OCI-LY7 (cell line): ENCODE measurements at regions not wholly inside any gene's neighbourhood (a gene's known extent, or its start where the extent isn't known, plus 50 kb on each side); places are given as distances from the start of the nearest gene placed in this dataset.

Experiments
- BruUV-seq: library from RNA; stranded (reverse); fragments of 400-500 nt; replicated peaks from 2 replicates; lab custom pipeline; 2021; lab: Mats Ljungman, UMichigan
- CTCF ChIA-PET: fragments of 300-600 bp; sonication (Branson Sonifier 250); formaldehyde crosslinking; loops from one replicate; lab custom pipeline; 2022; ENCODE audit warnings: antibody characterized with exemption; ENCODE audit not compliant: unreplicated experiment; lab: Charles Lee
- POLR2A ChIA-PET: fragments of 300-600 bp; sonication (Branson Sonifier 250); formaldehyde crosslinking; loops from one replicate; lab custom pipeline; 2022; ENCODE audit warnings: antibody characterized with exemption; lab: Charles Lee
- DNase-seq: peaks from one replicate; pipeline ENCODE4 v3.0.0-alpha.2; 2015; ENCODE audit warnings: low spot score
- H2AFZ ChIP-seq: fragments of 200-600 bp; sonication (generic), shearing (Covaris generic); 2 replicates; pipeline ENCODE4 v1.6.1; 2014; ENCODE audit warnings: mild to moderate bottlenecking, antibody characterized with exemption, low read length, moderate library complexity
- H3K27ac ChIP-seq: fragments of 200-600 bp; sonication (generic); 2 replicates; pipeline ENCODE4 v1.5.1; 2014; ENCODE audit warnings: mixed run types, low read depth, mild to moderate bottlenecking, moderate library complexity, low read length, inconsistent platforms; ENCODE audit not compliant: poor library complexity, severe bottlenecking
- H3K36me3 ChIP-seq: fragments of 200-600 bp; sonication (generic); 2 replicates; pipeline ENCODE4 v1.6.1; 2014; ENCODE audit warnings: mild to moderate bottlenecking, antibody characterized with exemption, low read length, moderate library complexity, mixed read lengths; ENCODE audit not compliant: insufficient read depth
- H3K4me1 ChIP-seq: fragments of 200-600 bp; sonication (generic); 2 replicates; pipeline ENCODE4 v1.5.1; 2014; ENCODE audit warnings: mild to moderate bottlenecking, low read length; ENCODE audit not compliant: insufficient read depth, poor library complexity, severe bottlenecking
- H3K4me2 ChIP-seq: fragments of 200-600 bp; sonication (generic); 2 replicates; pipeline ENCODE4 v1.6.1; 2014; ENCODE audit warnings: mild to moderate bottlenecking, low read length
- H3K4me3 ChIP-seq: fragments of 200-600 bp; sonication (generic); 2 replicates; pipeline ENCODE4 v1.5.1; 2014; ENCODE audit warnings: mild to moderate bottlenecking, low read depth, low read length; ENCODE audit not compliant: poor library complexity, severe bottlenecking
- H3K79me2 ChIP-seq: fragments of 200-600 bp; sonication (generic); 2 replicates; pipeline ENCODE4 v1.6.1; 2016; ENCODE audit warnings: low read depth, mild to moderate bottlenecking, low read length, moderate library complexity, mixed read lengths; ENCODE audit not compliant: insufficient read depth
- H3K9me2 ChIP-seq: fragments of 200-600 bp; sonication (generic); 2 replicates; pipeline ENCODE4 v1.6.1; 2016; ENCODE audit warnings: mild to moderate bottlenecking, low read length, mixed read lengths; ENCODE audit not compliant: insufficient read depth
- H3K9me3 ChIP-seq: fragments of 200-600 bp; sonication (generic); 2 replicates; pipeline ENCODE4 v1.6.1; 2014; ENCODE audit warnings: mild to moderate bottlenecking, mixed run types, low read length, mixed read lengths
- H4K20me1 ChIP-seq: fragments of 200-600 bp; sonication (generic); 2 replicates; pipeline ENCODE4 v1.6.1; 2014; ENCODE audit warnings: mild to moderate bottlenecking, antibody characterized with exemption, low read length, moderate library complexity, mixed read lengths; ENCODE audit not compliant: insufficient read depth
- EZH2phosphoT487 ChIP-seq: fragments of 200-600 bp; sonication (generic); IDR thresholded peaks from 2 replicates; pipeline ENCODE4 v1.6.1; 2018; ENCODE audit warnings: low read depth, borderline replicate concordance, mild to moderate bottlenecking, mixed run types, antibody characterized with exemption, low read length, moderate library complexity, mixed read lengths
- intact Hi-C: fragments of 100-400 bp; cut with micrococcal nuclease; formaldehyde crosslinking; loops from one replicate; pipeline ENCODE4 v1.10.0; 2022; ENCODE audit not compliant: unreplicated experiment
- TF ChIP-seq, protein P1 (sequence below): fragments of 200-600 bp; sonication (generic); conservative IDR thresholded peaks from 2 replicates; pipeline ENCODE4 v1.5.1; 2014; ENCODE audit warnings: mild to moderate bottlenecking, antibody characterized with exemption, low read length, moderate library complexity, mixed read lengths

GRCh38 chr9:121557581-121558447 is 58.2 kb upstream of the GGTA1 start:
- no peaks in the 10 kb centered on the region for H3K9me3 ChIP-seq
- no TSS peak for BruUV-seq
- TF ChIP-seq, protein P1, sequence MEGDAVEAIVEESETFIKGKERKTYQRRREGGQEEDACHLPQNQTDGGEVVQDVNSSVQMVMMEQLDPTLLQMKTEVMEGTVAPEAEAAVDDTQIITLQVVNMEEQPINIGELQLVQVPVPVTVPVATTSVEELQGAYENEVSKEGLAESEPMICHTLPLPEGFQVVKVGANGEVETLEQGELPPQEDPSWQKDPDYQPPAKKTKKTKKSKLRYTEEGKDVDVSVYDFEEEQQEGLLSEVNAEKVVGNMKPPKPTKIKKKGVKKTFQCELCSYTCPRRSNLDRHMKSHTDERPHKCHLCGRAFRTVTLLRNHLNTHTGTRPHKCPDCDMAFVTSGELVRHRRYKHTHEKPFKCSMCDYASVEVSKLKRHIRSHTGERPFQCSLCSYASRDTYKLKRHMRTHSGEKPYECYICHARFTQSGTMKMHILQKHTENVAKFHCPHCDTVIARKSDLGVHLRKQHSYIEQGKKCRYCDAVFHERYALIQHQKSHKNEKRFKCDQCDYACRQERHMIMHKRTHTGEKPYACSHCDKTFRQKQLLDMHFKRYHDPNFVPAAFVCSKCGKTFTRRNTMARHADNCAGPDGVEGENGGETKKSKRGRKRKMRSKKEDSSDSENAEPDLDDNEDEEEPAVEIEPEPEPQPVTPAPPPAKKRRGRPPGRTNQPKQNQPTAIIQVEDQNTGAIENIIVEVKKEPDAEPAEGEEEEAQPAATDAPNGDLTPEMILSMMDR: no peak
- TF ChIP-seq EZH2phosphoT487: no peak
- no peaks in the 10 kb centered on the region for H4K20me1 ChIP-seq
- no peaks in the 10 kb centered on the region for H3K79me2 ChIP-seq
- H2AFZ ChIP-seq: no peak overlapping the region
- ChIA-PET POLR2A (interaction anchor here (0.5 to 0.7 kb wide), 3 partner anchors 40 to 445 kb away, joined by 3 to 5 read pairs (median 3); no protein-coding TSS in a partner anchor), CTCF (interaction anchor here (0.6 to 0.7 kb wide), 2 partner anchors 79 to 481 kb away, joined by 3 to 4 read pairs; no protein-coding TSS in a partner anchor)
- no peaks in the 10 kb centered on the region for H3K36me3 ChIP-seq
- H3K4me2 ChIP-seq: peak overlapping the region; percentile 11; the same call in 1 of the 2 replicates
- H3K9me2 ChIP-seq: no peaks in the 10 kb centered on the region
- intact Hi-C loops: no loop called here
- peaks cover 28% of the 10 kb centered on the region for H3K4me1 ChIP-seq
- H3K4me3 ChIP-seq: no peak overlapping the region
- no peak overlapping the region for H3K27ac ChIP-seq
- peak; percentile 31 for DNase-seq

DNA sequence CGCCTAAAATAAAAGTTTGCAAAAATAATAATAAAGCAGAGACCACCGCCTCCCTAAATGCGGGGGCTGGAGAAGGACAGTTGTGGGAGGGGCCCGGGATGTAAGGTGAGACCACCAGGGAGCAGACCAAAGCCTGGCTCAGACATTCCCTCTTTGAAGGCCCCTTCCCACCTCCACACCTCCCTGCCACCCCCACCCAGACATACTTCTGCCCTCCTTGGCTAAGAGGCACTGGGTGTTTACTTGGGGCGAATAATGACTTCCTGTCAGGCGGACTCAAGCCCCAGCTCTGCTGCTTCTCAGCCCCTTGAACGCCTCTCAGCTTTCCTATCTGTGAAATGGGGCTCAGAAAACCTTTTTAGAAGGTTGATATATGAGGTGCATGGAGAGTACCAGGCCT is 58.8 kb upstream of the GGTA1 start:
- no peak overlapping the region for H2AFZ ChIP-seq
- no peaks in the 10 kb centered on the region for H4K20me1 ChIP-seq
- H3K4me2 ChIP-seq: peak overlapping the region; percentile 11; the same call in 1 of the 2 replicates
- CTCF ChIA-PET: no interaction called here
- TF ChIP-seq EZH2phosphoT487: no peak
- TF ChIP-seq, protein P1: no peak
- H3K4me3 ChIP-seq: no peak overlapping the region
- no peaks in the 10 kb centered on the region for H3K9me2 ChIP-seq
- no TSS peak for BruUV-seq
- no peak overlapping the region for H3K27ac ChIP-seq
- intact Hi-C loops: no loop called here
- H3K36me3 ChIP-seq: no peaks in the 10 kb centered on the region
- POLR2A ChIA-PET: no interaction called here
- H3K9me3 ChIP-seq: no peaks in the 10 kb centered on the region
- no peak for DNase-seq
- H3K4me1 ChIP-seq: peaks cover 28% of the 10 kb centered on the region
- H3K79me2 ChIP-seq: no peaks in the 10 kb centered on the region

- ChIA-PET POLR2A (no interaction called here), CTCF (no interaction called here)
- DNase-seq: no peak
- Histone ChIP-seq H2AFZ (no peak overlapping the region), H3K9me2 (no peaks in the 10 kb centered on the region), H3K4me3 (no peak overlapping the region), H3K79me2 (no peaks in the 10 kb centered on the region), H4K20me1 (no peaks in the 10 kb centered on the region), H3K9me3 (no peaks in the 10 kb centered on the region), H3K27ac (no peak overlapping the region), H3K36me3 (no peaks in the 10 kb centered on the region), H3K4me1 (peaks cover 28% of the 10 kb centered on the region), H3K4me2 (no peak overlapping the region)
- BruUV-seq: no TSS peak
- TF ChIP-seq, protein P1: no peak
- no peak for TF ChIP-seq EZH2phosphoT487
- intact Hi-C loops: no loop called here
These were observed 59.5 kb upstream of the GGTA1 start for GRCh38 chr9:121559183-121559582.
